Left kidney (tissue), 1 donor: ENCODE measurements at regions not wholly inside any gene's neighbourhood (a gene's known extent, or its start where the extent isn't known, plus 50 kb on each side); places are given as distances from the start of the nearest gene placed in this dataset.
"Not testable (repeated sequence)": the region's sequence is repeated elsewhere in the genome, so short reads cannot be mapped to it uniquely, and the experiment has no call there.

Source experiments
- DNase-seq: peaks from one replicate; pipeline ENCODE4 v3.0.0-alpha.2; 2013

DNA sequence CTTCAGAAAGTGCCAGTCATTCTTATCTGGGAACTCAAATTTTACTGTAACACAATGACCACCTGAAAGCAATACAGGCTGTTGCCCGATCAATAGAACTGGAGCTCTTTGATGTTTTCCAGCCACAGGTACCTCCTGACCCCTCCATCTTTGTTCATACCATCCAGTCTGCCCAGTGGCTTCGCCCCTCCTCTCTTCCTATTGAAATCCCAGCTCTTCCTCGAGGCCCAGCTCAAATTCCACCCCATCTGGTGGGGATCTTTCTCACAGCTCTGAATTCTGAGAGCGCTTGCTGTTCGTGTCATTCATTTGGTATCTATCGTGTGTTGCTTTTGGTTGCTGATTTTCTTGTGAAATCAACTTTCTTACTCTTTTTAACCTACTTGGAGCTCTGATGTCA, 87.9 kb upstream of the CNKSR3 start:
- no peak for DNase-seq

DNA sequence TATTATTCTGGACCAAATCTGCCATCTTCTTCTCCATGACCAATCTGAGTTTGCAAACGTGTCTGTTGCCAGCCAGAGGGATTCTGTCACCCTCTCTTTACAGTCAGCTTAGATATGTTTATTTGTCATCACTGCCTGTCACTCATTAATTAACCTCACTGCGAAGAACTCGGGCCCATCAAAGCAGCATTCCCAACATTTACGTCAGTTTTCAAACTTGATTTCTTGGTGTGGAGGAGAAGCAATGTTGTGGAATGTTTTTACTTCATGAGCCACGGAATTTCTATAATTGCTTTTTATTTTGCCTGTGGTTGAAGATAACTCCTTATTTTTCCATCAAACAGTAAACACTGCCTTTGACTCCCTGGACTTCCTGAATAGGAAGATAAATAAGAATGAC, 91.8 kb upstream of the CNKSR3 start:
- no peak for DNase-seq

DNA sequence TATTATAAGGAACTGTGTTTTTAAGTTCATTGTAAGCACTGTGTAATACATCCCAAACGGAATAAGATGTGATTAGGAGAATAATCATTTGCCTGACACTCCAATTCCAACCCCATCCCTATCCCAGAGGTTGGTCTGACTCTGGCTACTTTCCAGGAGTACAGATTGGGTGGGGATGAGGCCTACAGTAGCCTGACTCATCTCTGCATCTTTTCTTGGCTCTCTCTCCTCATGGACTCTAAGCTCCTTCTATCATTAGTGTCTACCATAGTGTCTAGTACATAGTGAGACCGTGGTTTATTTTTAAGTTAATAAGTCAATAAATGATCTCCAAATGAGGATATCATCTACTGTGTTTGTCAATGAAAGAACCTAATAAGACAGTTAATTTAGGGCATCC, 92.2 kb upstream of the CNKSR3 start:
- no peak for DNase-seq

DNA sequence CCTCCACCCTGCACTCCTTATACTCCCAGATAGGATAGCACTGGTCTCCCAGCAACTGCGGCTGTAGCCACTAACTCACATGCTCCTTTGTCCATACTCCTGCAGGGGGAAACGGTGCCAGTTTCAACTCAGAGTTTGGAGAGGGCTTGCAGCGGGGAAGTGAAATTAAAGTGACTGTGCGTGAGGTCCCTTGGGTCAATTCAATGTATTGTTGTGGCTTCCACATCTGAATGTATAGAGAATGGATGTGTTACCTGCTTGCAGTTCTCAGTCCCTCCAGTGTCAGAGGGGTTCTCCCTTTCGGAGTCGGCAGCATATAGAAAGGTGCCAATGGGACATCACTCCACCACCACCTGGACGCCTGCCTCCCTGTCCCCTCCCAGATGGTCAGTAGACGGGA, 93.6 kb upstream of the CNKSR3 start:
- DNase-seq, result no peak

DNA sequence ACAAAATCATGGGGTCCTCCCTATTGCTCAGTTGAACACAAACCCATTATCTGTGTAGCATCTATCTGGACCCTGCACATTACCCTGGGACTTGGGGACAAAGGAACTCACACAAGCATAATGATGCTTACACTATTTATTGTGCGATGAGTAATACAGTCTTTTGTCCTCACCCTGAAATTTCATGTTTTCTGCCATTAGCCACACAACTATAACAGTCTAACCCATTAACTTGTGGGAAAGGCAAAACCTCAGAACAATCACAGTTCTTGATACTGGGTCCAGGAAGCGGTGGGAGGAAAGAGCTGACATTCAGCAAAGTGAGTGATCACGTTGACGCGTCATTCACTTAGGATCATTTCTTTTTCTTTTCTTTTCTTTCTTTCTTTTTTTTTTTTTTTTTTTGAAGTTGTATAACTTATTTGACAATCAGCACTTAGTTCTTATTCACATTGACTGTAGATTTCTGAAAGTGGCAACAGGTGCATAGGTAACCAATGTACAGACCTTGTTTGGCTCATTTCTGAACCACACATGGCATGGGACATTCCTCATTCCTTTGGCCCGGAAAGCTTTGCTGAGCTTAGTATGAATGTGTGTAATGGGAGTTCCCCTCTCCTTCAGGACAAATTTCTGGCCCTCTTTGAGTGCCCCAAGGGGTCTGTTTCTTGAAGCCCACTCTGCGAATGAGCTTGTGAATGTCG, 94.8 kb upstream of the CNKSR3 start:
- no peak for DNase-seq

DNA sequence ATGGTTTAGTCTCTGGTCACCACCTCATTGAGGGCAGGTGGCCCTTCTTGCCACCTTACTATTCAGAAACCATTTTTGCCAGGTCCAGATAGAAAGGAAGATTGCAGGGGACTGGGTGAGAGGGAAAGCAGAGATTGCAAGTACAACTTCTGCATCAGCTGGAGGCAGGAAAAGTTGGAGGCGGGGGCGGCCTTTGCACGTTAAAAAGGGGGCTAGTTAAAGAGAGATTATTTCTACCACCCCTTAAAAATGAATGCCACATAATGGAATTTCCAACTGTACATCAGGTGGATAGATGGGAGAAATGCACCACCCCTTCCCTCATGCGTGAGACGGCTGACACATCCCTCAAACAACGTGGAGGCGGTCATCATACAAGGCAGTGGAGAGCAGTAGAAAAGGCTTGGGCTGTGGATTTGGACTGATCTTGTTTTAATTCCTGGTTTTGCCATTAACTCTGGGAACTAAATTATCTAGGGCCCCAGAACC, 95.4 kb upstream of the CNKSR3 start:
- DNase-seq, result no peak

DNA sequence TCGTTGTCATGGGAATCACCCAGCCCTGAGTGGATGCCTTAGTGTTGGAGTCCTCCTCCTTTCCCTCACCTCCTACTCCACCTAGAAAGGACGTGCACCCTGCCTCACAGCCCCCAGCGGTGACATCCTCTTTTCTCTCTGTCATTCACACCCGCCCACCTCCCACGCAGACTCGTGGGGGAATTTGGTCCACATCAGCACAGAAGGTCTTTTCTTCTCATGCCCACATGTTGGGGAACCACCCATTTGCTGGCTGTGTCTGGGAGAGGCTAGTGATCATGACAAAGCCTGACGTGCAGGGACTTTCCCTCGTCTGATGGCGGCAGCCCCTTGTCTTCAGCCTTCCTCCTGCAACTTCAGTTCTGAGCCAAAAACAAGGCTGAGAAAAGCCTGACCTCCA, 96.0 kb upstream of the CNKSR3 start:
- DNase-seq, result no peak

DNA sequence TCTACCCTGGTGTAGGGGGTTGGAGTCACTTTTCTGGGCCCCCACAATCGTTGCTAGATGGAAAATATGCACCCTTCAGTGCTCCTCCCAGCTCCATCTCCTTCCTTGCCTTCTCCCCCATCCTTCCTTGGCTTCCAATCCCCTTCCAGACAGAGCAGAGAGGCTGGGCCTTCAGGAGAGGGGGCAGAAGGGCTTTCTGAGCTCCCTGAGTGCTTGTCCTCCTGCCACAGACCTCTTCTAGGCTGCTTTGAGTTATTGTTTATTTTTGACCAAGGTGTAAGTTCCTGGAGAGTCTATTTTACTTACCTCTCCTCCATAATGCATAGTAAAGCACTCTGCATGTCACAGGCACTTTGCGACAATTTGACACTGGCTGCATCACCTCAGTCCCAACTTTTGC, 96.4 kb upstream of the CNKSR3 start:
- DNase-seq, result no peak

DNA sequence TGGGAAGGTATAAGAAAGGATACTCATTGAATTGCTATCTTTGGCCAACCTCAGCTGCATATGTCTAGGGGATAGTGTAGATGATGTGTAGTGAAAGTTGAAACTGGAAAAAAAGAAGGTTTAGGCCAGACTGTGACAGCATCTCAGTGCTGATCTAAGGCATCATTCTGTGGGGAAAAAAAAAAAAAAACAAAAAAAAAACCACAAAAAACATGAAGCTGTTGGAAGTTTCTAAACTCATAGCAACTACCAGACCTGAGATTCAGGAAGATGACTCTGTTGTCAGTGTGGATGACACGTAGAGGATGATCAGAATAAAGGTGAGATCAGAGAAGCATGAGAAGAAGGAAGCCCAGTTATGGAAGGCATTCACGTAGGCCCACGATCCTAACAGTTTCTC, 100.8 kb upstream of the CNKSR3 start:
- no peak for DNase-seq

DNA sequence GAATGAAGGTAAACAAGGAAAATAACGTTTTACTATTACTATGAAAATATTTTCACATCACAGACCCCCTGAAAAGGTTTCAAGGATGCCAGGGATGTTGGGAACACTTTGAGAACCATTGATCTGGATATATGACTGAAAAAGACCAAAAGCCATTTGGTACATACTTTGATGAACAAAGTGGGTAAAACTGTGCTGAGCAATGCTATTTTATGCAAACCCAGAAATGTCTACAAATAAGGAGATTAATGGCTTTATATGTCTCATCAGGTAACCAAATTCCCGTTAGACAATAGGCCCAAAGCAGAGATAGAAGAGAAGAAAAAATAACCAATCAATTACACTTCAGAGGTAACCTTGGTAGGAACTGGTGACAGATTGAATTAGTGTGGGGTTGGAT, 101.4 kb upstream of the CNKSR3 start:
- no peak for DNase-seq

DNA sequence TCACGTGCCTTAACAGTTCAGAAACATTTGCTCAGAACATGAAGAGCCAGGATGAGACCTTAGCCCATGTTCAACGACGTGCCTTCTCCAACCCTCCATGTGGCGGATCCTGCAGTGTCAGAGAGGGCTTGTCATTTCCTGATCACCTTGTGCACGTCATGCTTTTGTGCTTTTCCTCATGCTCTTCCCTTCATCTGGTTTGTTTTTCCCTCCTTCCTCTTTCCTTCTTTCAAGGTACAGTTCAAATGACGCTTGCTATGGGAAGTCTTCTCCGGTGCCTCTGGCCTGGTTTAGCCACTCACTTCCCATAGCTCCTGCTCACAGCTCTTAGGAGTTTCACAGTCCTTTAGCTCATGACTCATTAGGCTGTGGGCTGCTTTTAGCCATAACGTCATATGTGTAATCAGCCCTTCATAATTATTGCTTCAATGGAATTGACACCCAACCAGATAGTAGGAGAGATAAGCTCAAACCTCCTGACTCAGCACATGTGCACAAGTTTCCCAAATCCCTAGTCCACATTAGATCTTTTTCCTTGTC, 102.7 kb upstream of the CNKSR3 start:
- DNase-seq, result no peak

DNA sequence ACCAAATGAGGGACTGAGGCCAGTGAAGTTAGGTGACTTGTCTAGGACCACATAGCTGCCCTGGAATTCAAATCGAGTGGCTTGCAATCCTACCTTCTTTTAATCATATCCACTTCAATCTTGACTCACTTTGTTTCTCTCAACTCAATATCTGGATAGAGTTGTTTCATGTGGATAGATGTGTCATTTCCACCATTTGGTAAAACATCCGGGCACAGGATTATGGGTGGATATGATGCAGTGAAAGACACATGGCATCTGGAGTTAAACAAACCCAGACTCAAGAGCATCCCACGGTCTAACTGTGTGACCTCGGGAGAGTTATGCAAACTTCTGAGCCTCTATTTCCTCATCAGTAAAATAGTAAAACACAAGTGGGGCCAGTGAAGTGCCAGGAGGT, 103.6 kb upstream of the CNKSR3 start:
- DNase-seq, result no peak

DNA sequence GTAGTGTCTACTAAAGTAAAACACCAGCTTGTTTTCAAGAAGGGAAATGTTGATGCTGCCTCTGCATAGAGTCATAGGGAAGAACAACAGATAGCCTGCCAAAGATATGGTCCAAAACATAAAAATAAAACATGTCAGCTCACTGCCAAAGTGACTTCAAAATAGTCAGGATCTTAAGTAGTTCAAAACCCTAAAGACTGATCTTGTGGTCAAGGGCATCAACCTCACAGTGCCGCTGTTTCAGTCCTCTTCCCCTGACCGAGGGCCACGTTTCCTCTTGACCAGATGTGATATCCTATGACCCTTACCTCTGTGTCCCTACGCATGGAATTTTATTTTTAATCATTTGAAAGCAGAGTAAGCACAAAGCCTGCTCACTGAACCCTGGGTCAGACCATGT, 104.2 kb upstream of the CNKSR3 start:
- no peak for DNase-seq

DNA sequence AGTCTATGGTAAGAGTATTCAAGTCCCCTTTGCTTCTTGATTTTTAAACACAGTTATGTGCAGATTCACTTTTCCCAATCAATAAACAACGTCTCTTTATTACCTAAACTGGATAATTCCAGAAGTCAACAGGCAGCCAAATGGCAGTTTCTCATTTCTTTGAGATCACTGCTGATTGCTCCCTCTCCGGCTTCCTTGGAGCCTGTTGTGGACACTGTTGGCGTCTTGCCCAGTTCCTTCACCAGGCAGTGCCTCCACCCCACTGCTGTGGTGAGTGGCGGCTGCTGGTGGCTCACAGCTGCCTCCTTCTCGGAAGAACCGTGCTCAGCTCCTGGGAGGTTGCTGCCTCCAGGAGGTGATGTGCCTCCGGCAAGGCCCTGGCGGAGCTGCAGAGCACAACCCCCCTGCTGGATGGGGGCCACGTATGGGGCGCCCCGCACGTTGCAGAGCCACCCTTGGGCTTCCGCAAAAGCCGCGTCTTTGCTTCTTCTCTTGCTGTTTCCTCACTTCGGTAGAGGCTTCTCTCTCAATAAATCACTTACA, 105.1 kb upstream of the CNKSR3 start:
- no peak for DNase-seq

DNA sequence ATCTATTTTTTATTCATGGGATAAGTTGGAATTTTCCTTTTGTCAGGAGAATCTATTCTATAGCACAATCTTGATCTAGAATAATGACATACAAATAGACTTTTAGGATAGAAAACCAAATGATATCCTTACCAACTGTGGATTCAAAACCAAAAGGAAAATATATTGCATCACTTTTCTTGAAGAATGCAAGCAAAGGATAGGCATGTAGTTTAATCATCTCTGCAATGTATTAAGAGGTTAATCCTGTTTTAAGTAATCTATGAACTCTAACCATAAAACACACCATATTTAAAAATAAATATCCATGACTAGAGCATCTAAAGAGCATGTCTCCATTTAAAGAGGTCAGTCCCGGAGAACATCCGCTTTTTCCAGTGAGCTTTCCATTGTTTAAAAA, 106.7 kb upstream of the CNKSR3 start:
- no peak for DNase-seq

DNA sequence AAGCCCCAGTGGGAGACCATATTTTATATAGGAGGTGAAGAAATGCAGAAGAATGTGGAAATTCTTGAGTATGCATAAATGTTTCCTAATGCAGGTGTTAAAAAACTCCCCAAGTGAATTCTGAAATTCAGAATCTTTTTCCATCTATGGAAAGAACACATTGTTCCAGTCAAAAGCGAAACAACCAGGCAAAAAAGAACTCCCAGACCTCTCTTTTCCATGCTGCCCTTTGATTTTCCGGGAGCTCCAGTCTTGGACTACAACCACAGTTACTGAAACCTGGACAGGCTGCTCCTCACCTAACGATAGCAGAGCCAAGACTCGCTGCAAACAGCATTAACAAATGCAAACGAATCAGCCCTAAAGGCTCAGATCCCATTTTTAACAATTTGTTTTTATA, 108.7 kb upstream of the CNKSR3 start:
- no peak for DNase-seq

DNA sequence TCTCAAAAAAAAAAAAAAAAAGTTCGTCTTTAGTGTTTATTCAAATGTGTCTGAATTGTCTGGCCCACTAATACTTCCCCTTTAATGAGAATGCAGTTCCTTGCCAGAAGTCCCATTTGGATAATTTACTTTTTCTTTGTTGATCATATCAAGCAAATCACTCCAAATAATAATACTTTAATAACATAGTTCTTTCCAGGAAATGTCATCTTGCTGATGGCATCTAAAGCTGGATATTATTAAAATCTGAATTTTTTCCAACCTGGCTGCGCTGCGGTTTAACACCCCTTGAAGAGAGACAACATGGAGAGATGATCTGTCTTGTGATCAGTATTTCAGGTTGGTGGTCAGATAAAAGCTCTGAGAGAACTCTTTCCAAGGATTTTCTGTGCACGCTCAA, 111.2 kb upstream of the CNKSR3 start:
- no peak for DNase-seq

DNA sequence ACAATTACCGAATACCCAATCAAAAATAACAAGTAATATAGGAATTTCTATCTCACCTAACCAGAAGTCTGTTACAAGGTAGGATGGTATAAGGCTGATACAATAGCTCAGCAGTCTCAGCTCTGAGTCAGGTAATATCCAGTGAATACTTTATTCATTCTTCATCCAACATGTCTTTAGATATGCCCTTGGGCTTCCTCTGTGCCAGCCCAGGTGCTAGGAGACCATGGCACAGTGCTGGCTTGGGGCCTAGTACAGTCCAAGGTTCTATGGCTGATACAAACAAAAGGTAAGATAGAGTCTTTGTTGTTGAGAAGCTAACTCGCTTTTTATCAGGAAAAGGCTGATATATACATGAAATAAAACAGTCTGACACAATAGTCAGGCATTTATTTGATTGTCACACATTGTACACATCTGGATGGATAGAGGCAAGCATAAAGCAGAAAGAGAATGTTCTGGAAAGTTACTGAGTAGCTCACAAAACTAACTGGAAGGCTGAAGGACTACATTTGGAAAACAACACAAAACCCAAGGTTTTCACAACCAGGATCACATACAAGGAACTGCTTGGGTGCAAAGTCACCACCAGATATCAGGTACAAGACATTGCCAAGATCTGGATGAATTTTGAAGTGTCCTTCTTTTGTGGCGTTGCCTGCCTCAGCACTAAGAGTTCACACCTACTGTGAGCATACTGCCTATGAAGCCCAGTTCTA, 110.4 kb upstream of the SCAF8 start:
- DNase-seq, result no peak

DNA sequence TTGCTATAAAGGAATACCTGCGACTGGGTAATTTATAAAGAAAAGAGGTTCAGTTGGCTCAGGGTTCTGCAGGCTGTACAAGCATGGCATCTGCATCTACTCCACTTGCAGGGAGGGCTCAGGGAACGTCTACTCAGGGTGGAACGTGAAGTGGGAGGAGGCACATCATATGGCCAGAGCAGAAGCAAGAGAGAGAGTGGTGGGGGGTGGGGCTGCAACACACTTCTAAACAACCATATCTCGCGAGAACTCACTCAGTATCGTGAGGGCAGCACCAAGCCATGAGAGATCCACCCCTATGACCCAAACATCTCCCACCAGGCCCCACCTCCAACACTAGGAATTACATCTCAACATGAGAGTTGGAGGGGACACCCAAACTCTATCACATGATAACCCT, 109.8 kb upstream of the SCAF8 start:
- no peak for DNase-seq

DNA sequence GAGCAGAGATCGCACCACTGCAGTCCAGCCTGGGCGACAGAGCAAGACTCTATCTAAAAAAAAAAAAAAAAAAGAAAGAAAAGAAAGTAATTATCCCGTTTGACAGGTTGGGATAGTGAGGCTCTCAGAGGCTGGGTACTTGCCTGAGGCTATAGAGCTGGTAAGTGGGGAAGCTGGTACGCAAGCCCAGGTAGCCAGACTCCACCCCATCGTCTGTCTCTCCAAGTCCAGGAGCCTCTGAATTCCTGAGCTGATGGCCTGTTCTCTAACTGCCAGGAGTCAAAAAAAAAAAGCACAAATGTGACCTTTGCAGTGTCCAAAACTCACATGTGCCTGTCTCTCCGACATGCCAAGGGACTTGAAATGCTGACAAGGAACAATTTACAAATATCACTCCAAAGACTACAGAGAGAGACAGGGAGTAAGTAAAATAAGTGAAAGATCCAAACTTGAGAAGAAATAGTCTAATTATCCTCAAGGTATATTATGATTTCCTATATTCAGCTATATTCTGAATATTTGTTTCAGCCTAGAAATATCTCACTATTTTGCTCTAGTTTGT, 109.1 kb upstream of the SCAF8 start:
- no peak for DNase-seq

DNA sequence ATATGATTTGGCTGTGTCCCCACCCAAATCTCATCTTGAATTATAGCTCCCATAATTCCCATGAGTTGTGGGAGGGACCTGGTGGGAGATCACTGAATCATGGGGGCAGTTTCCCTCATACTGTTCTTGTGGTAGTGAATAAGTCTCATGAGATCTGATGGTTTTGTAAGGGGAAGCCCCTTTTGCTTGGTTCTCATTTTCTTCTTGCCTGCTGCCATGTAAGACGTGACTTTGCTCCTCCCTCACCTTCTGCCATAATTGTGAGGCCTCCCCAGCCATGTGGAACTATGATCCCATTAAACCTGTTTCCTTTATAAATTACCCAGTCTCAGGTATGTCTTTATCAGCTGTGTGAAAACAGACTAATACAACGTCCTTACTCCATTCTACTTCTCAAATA, 108.5 kb upstream of the SCAF8 start:
- not testable (repeated sequence) for DNase-seq

DNA sequence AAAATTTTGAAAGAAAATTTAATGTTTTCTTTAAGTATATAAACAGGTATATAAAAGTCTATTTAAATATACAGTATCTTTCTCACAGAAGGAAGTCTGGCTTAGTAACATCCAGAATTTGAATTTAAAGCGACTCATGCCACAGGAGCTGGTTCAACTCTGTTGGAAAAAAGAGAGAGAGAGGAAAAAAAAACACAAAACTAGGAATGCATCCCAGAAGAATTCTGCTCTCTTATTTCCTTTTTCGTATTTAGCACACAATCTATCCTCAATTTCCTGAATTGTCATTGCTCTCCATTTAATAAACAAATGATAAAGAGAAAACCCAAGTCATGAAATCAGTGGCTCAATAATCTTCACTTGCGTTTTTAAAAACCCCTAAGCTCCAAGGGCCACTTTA, 107.5 kb upstream of the SCAF8 start:
- DNase-seq, result no peak

DNA sequence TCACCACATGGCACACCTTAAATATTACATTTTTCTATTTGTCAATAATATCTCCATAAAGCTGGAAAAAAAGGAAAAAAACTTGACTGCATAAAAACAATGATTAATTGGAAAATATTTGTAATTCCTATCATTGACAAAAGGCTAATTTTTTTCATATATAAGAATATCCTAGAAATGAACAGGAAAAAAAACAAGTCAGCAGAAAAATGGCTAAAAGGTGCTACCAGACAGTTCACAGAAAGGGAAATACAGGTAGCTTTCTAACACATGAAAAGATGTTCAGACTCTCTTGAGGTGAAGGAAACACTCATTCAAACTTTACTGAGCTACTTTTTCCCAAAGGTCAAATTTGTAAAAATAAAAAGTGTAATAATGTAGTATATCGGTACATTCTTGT, 104.1 kb upstream of the SCAF8 start:
- DNase-seq, result no peak
